ENCODE measurements at regions not wholly inside any gene's neighbourhood (a gene's known extent, or its start where the extent isn't known, plus 50 kb on each side); places are given as distances from the start of the nearest gene placed in this dataset.
"Not testable (repeated sequence)": the region's sequence is repeated elsewhere in the genome, so short reads cannot be mapped to it uniquely, and the experiment has no call there.

- no peak for TF ChIP-seq CTCF (IDR thresholded peaks at IDR 0.05; ENCODE audit: unreplicated experiment)
- Mint-ChIP-seq H3K4me3 (ENCODE audit: unreplicated experiment) (no peak overlapping the region), H3K36me3 (ENCODE audit: low read depth, unreplicated experiment) (no peaks in the 10 kb centered on the region), H3K27me3 (ENCODE audit: unreplicated experiment) (peaks cover 2% of the 10 kb centered on the region), H3K9me3 (ENCODE audit: unreplicated experiment) (no peaks in the 10 kb centered on the region), H3K4me1 (ENCODE audit: unreplicated experiment) (peaks cover 4% of the 10 kb centered on the region), H3K27ac (ENCODE audit: unreplicated experiment) (no peak overlapping the region)
- no peak for DNase-seq (ENCODE audit: low spot score)
These were observed 126.1 kb upstream of the RASA1 start for GRCh38 chr5:87141544-87141943.

GRCh38 chr5:87145853-87146252 is 121.8 kb upstream of the RASA1 start:
- H3K9me3 Mint-ChIP-seq (ENCODE audit: unreplicated experiment); H3K4me1 Mint-ChIP-seq (ENCODE audit: unreplicated experiment); H3K27ac Mint-ChIP-seq (ENCODE audit: unreplicated experiment); H3K36me3 Mint-ChIP-seq (ENCODE audit: low read depth, unreplicated experiment); H3K27me3 Mint-ChIP-seq (ENCODE audit: unreplicated experiment); DNase-seq (ENCODE audit: low spot score); H3K4me3 Mint-ChIP-seq (ENCODE audit: unreplicated experiment): not testable (repeated sequence)

GRCh38 chr5:87147441-87147840 is 120.2 kb upstream of the RASA1 start:
- peak overlapping the region; percentile 57 for H3K27ac Mint-ChIP-seq (ENCODE audit: unreplicated experiment)
- H3K4me1 Mint-ChIP-seq (ENCODE audit: unreplicated experiment): peaks cover 11% of the 10 kb centered on the region
- peaks cover 2% of the 10 kb centered on the region for H3K27me3 Mint-ChIP-seq (ENCODE audit: unreplicated experiment)
- DNase-seq (ENCODE audit: low spot score): no peak
- H3K9me3 Mint-ChIP-seq (ENCODE audit: unreplicated experiment): no peaks in the 10 kb centered on the region
- no peaks in the 10 kb centered on the region for H3K36me3 Mint-ChIP-seq (ENCODE audit: low read depth, unreplicated experiment)
- no peak overlapping the region for H3K4me3 Mint-ChIP-seq (ENCODE audit: unreplicated experiment)
- no peak for TF ChIP-seq CTCF (IDR thresholded peaks at IDR 0.05; ENCODE audit: unreplicated experiment)

GRCh38 chr5:87150630-87151029 is 117.1 kb upstream of the RASA1 start:
- H3K36me3 Mint-ChIP-seq (ENCODE audit: low read depth, unreplicated experiment): no peaks in the 10 kb centered on the region
- peaks cover 4% of the 10 kb centered on the region for H3K27me3 Mint-ChIP-seq (ENCODE audit: unreplicated experiment)
- no peak overlapping the region for H3K4me3 Mint-ChIP-seq (ENCODE audit: unreplicated experiment)
- H3K9me3 Mint-ChIP-seq (ENCODE audit: unreplicated experiment): no peaks in the 10 kb centered on the region
- peaks cover 13% of the 10 kb centered on the region for H3K4me1 Mint-ChIP-seq (ENCODE audit: unreplicated experiment)
- DNase-seq (ENCODE audit: low spot score): no peak
- no peak for TF ChIP-seq CTCF (IDR thresholded peaks at IDR 0.05; ENCODE audit: unreplicated experiment)
- H3K27ac Mint-ChIP-seq (ENCODE audit: unreplicated experiment): no peak overlapping the region

GRCh38 chr5:87151547-87151946 is 116.1 kb upstream of the RASA1 start:
- Mint-ChIP-seq H3K36me3 (ENCODE audit: low read depth, unreplicated experiment) (no peaks in the 10 kb centered on the region), H3K4me3 (ENCODE audit: unreplicated experiment) (no peak overlapping the region), H3K4me1 (ENCODE audit: unreplicated experiment) (peaks cover 13% of the 10 kb centered on the region), H3K27me3 (ENCODE audit: unreplicated experiment) (peaks cover 2% of the 10 kb centered on the region), H3K9me3 (ENCODE audit: unreplicated experiment) (no peaks in the 10 kb centered on the region), H3K27ac (ENCODE audit: unreplicated experiment) (no peak overlapping the region)
- TF ChIP-seq CTCF (IDR thresholded peaks at IDR 0.05; ENCODE audit: unreplicated experiment): no peak
- DNase-seq (ENCODE audit: low spot score): no peak

- Mint-ChIP-seq H3K36me3 (ENCODE audit: low read depth, unreplicated experiment) (no peaks in the 10 kb centered on the region), H3K27ac (ENCODE audit: unreplicated experiment) (no peak overlapping the region), H3K4me3 (ENCODE audit: unreplicated experiment) (no peak overlapping the region), H3K27me3 (ENCODE audit: unreplicated experiment) (peaks cover 2% of the 10 kb centered on the region), H3K9me3 (ENCODE audit: unreplicated experiment) (no peaks in the 10 kb centered on the region), H3K4me1 (ENCODE audit: unreplicated experiment) (peaks cover 11% of the 10 kb centered on the region)
- no peak for TF ChIP-seq CTCF (IDR thresholded peaks at IDR 0.05; ENCODE audit: unreplicated experiment)
- no peak for DNase-seq (ENCODE audit: low spot score)
These were observed 114.8 kb upstream of the RASA1 start for GRCh38 chr5:87152886-87153285.

All from endothelial cell (in vitro differentiated cells).